ENCODE measurements at regions not wholly inside any gene's neighbourhood (a gene's known extent, or its start where the extent isn't known, plus 50 kb on each side); places are given as distances from the start of the nearest gene placed in this dataset.

- TF ChIP-seq POLR2AphosphoS5 (IDR thresholded peaks at IDR 0.05) (no peak), POLR2A (IDR thresholded peaks at IDR 0.05) (no peak), CTCF (IDR thresholded peaks at IDR 0.05) (no peak), EP300 (IDR thresholded peaks at IDR 0.05) (no peak)
- ATAC-seq (ENCODE audit: low FRiP score in 2 of 2) (no peak), DNase-seq (no peak)
- H3K36me3 ChIP-seq: no peaks in the 10 kb centered on the region
- H3K27me3 ChIP-seq: no peaks in the 10 kb centered on the region
- no peaks in the 10 kb centered on the region for H3K9me3 ChIP-seq
- no peak overlapping the region for H3K27ac ChIP-seq
- no peaks in the 10 kb centered on the region for H3K4me1 ChIP-seq
- no peak overlapping the region for H3K4me3 ChIP-seq
These were observed 753.5 kb upstream of the POT1 start for GRCh38 chr7:125683156-125683555.

- DNase-seq (no peak), ATAC-seq (ENCODE audit: low FRiP score in 2 of 2) (no peak)
- Histone ChIP-seq H3K9me3 (no peaks in the 10 kb centered on the region), H3K27me3 (no peaks in the 10 kb centered on the region), H3K27ac (no peak overlapping the region), H3K4me3 (no peak overlapping the region), H3K4me1 (no peaks in the 10 kb centered on the region), H3K36me3 (no peaks in the 10 kb centered on the region)
- TF ChIP-seq POLR2AphosphoS5 (IDR thresholded peaks at IDR 0.05) (no peak), EP300 (IDR thresholded peaks at IDR 0.05) (no peak), POLR2A (IDR thresholded peaks at IDR 0.05) (no peak), CTCF (IDR thresholded peaks at IDR 0.05) (no peak)
- 65 to 77% methylated on average over 3 of the region's 3 CpGs for WGBS, 2 donors
These were observed 751.9 kb upstream of the POT1 start for GRCh38 chr7:125681508-125681907.

GRCh38 chr7:125678771-125679170 is 749.1 kb upstream of the POT1 start:
- WGBS, 2 donors: 72 to 74% methylated on average over 2 of the region's 2 CpGs
- ATAC-seq (ENCODE audit: low FRiP score in 2 of 2) (no peak), DNase-seq (no peak)
- Histone ChIP-seq H3K9me3 (no peaks in the 10 kb centered on the region), H3K36me3 (no peaks in the 10 kb centered on the region), H3K27me3 (no peaks in the 10 kb centered on the region), H3K27ac (no peak overlapping the region), H3K4me3 (no peak overlapping the region), H3K4me1 (no peaks in the 10 kb centered on the region)
- no peak for TF ChIP-seq POLR2A (IDR thresholded peaks at IDR 0.05)
- no peak for TF ChIP-seq EP300 (IDR thresholded peaks at IDR 0.05)
- TF ChIP-seq CTCF (IDR thresholded peaks at IDR 0.05): no peak
- TF ChIP-seq POLR2AphosphoS5 (IDR thresholded peaks at IDR 0.05): no peak

GRCh38 chr7:125675640-125676039 is 746.0 kb upstream of the POT1 start:
- no peak for DNase-seq
- no peak for ATAC-seq (ENCODE audit: low FRiP score in 2 of 2)
- 35 to 36% methylated on average over 2 of the region's 2 CpGs for WGBS, 2 donors
- no peaks in the 10 kb centered on the region for H3K27me3 ChIP-seq
- H3K4me1 ChIP-seq: no peaks in the 10 kb centered on the region
- no peak for TF ChIP-seq EP300 (IDR thresholded peaks at IDR 0.05)
- TF ChIP-seq CTCF (IDR thresholded peaks at IDR 0.05): no peak
- no peak for TF ChIP-seq POLR2AphosphoS5 (IDR thresholded peaks at IDR 0.05)
- no peak for TF ChIP-seq POLR2A (IDR thresholded peaks at IDR 0.05)
- H3K36me3 ChIP-seq: no peaks in the 10 kb centered on the region
- no peaks in the 10 kb centered on the region for H3K9me3 ChIP-seq
- no peak overlapping the region for H3K4me3 ChIP-seq
- H3K27ac ChIP-seq: no peak overlapping the region

- no peaks in the 10 kb centered on the region for H3K36me3 ChIP-seq
- no peak overlapping the region for H3K27ac ChIP-seq
- no peak for DNase-seq
- 90 to 93% methylated on average over 4 of the region's 4 CpGs for WGBS, 2 donors
- no peak for TF ChIP-seq POLR2AphosphoS5 (IDR thresholded peaks at IDR 0.05)
- no peak for TF ChIP-seq POLR2A (IDR thresholded peaks at IDR 0.05)
- no peak for TF ChIP-seq CTCF (IDR thresholded peaks at IDR 0.05)
- no peak for TF ChIP-seq EP300 (IDR thresholded peaks at IDR 0.05)
- H3K4me3 ChIP-seq: no peak overlapping the region
- no peaks in the 10 kb centered on the region for H3K27me3 ChIP-seq
- no peaks in the 10 kb centered on the region for H3K9me3 ChIP-seq
- ATAC-seq (ENCODE audit: low FRiP score in 2 of 2): no peak
- H3K4me1 ChIP-seq: no peaks in the 10 kb centered on the region
These were observed 745.5 kb upstream of the POT1 start for GRCh38 chr7:125675169-125675568.
